ENCODE measurements at regions not wholly inside any gene's neighbourhood (a gene's known extent, or its start where the extent isn't known, plus 50 kb on each side); places are given as distances from the start of the nearest gene placed in this dataset.
A peak's percentile ranks its signal among the peaks of the same experiment; 100 is the strongest.
"Not testable (repeated sequence)": the region's sequence is repeated elsewhere in the genome, so short reads cannot be mapped to it uniquely, and the experiment has no call there.

DNA sequence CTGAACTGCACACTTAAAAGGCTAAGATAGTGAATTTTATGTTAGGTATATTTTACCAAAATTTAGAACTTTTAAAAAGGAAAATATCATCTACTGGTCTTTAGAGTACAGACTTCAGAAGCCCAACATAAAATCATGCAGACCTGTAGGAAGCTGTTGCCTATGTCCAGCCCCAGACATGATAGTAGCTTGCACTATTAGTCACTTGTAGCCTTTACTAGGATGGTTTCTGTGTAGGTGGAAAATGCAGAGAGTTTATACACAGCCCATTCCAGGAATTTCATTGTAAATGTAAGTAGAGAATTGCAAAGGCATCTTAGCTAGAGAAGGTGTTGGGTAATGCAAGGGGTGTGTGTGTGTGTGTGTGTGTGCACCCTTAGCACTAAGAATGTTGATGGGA lies 640.2 kb downstream of the RNF144A start:
- no peak for DNase-seq

DNA sequence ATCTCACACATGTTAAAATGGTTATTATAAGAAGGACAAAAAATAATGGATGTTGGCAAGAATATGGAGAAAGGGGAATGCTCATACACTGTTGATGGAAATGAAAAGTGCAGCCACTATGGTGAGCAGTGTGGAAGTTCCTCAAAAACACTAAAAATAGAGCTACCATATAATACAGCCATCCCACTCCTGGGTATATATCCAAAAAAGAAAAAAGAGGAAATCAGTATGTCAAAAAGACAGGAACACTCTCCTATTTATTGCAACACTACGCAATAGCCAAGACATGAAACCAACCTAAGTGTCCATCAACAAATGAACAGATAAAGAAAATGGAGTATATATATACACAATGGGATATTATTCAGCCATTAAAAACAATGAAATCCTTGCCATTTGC lies 642.6 kb downstream of the RNF144A start:
- DNase-seq: no peak

DNA sequence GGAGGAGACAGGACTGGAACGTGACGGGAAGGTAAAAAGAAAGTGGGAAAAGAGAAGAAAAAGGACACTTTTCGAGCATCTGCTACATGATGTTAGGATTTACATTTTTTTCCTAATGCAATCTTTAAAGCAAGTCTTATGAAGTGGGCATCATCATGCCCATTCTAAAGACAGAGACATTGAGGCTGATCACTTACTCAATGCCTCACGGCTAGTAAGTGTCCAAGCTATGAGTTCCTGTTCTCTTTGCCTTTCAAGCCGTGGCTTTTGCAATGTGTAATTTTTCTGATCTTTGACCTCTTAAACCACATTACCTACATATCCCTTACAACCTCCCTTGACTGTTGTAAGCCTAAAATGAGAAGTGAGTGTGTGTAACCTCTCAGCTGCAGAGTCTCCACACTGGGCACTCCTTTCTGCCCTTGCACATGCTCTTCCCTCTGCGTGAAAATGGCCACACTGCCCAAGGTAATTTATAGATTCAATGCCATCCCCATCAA lies 649.2 kb downstream of the RNF144A start:
- DNase-seq: no peak

DNA sequence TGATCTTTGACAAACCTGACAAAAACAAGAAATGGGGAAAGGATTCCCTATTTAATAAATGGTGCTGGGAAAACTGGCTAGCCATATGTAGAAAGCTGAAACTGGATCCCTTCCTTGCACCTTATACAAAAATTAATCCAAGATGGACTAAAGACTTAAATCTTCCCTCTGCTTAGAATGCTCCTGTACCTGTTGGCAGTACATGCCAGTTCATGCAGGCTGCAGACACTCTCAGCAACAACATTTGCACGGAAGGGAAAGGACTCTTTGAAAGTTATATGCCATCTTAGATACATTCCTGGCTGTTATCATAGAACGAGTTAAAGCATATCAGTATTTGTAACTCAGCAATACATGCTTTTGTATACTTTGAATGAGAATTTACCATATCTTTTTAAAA lies 649.9 kb downstream of the RNF144A start:
- DNase-seq: not testable (repeated sequence)

DNA sequence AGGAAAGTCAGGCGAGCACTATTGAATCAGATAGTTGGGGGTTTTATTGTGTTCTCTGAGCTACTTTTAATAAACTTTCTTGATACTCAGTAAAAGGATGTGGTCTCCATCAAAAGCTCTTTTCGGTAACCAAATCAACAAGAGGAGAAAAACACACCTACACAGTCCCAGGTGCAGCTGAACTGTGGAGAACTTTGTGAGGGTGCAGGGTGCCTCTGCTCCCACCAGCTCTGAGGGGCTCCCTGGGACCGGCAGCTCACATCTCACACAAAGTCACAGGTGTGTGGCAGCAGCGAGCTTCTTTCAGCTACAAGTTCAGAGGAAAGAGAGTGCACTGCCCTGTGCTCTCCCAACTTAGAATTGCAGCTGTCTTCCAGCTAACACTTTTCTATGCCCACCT lies 650.4 kb downstream of the RNF144A start:
- DNase-seq: no peak

DNA sequence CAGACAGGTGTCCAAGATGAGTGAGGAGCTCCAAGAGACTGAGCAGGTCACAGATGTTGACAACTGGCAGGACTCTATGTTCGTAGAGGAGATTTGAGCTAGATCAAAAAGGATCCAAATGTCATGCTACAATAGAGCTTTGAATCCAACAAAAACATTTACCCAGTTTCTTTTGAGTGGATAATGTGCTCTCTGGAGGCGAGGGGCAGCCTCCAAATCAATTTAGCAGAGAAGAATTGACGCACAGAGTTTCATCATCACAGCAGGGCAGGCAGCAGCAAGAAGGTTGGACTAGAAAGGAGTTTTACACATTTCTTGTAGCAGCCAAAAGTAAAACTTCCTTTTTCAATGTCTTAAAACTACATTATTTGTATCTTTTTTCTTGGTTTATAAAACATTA lies 653.0 kb downstream of the RNF144A start:
- DNase-seq: no peak

DNA sequence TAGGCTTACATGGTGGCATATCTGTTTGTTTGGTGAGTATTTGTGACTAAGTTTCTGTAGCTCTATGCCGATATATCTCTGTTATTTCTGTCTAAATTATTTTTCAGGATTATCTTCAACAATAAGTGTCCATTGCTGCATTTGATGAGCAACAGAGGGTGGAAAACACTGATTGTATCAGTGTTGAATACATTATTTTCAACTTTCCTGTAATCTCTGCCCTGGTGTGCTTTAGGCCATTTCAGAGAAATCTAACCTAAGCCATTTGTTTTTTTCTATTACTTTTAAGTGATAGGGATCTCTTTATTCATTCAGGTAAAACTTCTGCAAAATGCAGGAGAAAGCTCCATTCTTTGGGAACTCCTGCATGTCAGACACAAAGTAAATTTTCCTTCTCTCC lies 654.5 kb downstream of the RNF144A start:
- DNase-seq: no peak

DNA sequence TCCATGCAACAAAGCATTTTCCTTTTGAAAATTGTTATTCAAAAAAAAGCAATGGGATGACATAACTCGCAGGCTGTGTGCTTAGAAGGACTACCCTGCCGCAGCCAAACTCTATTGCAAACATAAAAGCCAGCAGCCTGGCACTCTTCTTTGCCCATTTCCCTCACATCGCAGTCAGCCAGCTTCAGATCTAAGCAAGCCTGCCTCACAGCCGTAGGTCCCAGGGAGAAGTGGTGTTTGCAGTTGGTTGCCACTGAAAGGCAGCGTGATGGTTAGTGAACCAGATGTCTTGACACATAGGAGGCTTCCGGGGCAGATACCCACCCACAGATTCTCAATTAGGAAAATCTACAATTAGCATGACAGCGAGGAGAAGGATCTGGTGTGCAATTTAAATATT lies 655.2 kb downstream of the RNF144A start:
- peak; percentile 68 for DNase-seq

DNA sequence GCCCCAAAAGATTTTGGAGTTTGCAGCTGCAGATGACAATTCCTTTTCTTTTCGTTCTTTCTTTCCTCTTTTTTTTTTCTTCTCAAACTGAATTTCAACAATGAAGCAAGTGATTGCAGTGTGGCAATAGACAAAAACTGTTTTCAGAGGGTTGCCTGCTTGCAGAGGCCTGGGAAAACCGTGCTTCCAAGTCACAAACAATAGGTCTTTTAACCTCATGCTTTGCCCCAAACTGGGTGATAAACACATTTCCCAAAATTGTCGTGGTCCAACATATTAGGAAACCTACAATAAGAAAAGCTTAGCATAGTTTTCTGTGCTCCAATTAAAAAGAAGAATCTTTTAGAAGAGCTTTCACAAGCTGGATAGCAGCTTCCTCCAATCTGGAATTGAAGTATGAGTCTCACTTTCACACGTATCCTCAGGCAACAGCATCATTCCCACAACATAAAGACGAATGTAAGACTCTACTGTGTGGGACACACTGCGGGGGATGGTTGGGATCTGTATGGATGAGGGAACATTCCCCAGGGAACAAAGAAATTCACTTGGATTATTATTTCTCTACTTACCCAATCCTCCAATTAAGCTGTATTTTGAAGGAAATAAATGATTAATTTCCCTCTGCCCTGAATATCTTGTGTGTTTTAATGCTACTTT lies 656.1 kb downstream of the RNF144A start:
- DNase-seq: no peak

DNA sequence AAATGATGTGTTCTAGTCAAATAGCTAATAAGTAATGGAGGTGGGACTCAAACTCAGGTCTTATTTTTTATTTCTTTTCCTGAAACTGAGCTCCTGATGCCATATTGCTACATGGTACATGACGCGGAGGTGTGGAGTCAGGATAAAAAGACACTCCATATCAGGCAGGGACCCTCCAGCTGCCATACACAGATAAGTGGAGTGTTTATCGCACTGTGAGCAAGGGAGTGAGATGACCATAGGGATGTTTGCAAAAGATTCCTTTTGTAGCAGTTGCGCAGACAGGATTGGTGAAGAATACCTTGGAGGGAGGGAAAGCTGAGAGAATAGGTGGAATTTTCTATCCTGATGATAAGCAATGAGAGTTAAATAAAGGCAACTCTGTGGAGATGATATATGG lies 657.2 kb downstream of the RNF144A start:
- DNase-seq: no peak

DNA sequence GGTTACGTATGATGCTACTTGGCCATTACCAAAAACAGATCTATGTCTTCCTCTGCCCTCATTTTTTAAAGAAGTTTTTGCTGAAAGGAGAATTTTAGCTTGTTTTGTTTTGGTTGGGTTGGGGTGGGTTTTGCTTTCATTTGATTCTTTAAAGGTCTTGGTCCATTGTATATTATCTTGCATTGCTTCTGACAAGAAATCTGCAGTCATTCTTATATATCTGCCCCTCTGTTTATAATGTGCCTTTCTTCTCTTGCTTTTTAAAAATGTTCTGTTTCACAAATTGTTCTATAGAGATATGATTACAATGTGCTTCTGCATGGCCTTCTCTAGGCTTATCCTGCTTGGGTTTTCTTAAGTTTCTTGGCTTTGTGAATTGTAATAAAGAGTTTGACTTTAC lies 660.6 kb downstream of the RNF144A start:
- no peak for DNase-seq

DNA sequence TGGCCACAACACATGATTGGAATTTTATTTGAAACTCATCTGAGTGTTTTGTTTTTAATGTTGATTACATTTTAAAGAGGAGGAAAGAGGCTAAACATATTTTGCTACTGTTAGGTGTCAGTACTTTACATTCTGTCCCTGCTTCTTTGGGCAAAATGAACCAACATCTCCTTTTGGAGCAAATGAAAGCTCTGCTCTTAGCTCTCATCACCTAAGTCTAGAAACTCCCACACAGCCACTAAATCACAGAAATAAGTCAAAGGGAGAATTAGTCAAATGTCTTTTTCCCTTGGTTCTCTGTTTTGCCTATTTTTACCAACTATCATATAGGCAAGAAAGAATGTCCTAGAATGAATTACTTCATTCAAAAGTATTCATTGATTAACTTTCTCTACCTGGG lies 666.8 kb downstream of the RNF144A start:
- DNase-seq: no peak

DNA sequence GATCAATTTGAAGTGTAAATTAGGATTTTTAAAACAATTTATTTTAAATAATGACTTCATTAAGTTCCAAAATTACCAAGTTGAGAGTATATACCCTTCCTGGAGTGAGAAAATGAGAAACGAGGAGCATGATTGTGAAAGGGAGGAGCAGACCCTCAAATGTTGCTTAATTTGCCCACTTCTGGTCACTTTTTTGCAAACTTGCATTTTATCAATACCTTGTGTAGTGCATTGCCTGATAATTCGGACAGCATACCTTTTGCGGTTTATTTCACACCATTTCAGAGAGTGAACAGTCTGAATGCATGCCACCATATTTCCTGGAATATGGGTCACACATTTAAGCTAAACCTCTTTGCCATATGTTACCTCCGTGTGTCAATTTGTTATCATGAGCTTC lies 669.7 kb downstream of the RNF144A start:
- no peak for DNase-seq

DNA sequence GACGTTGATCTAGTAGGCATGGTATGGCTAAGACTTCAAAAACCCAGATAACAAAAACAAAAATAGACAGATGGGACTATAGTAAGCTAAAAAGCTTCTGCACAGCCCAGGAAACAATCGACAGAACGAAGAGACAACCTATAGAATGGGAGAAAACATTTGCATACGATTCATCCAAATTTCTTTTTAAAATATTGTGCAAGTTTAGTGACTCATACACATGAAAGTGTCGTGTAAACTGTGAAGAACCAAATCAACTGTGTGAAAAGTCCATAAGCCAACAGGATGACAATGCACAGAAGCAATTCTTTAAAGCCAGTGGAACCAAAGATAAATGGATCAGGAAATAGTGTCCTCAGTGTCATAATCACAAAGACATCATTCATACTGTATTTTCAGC lies 671.1 kb downstream of the RNF144A start:
- no peak for DNase-seq

DNA sequence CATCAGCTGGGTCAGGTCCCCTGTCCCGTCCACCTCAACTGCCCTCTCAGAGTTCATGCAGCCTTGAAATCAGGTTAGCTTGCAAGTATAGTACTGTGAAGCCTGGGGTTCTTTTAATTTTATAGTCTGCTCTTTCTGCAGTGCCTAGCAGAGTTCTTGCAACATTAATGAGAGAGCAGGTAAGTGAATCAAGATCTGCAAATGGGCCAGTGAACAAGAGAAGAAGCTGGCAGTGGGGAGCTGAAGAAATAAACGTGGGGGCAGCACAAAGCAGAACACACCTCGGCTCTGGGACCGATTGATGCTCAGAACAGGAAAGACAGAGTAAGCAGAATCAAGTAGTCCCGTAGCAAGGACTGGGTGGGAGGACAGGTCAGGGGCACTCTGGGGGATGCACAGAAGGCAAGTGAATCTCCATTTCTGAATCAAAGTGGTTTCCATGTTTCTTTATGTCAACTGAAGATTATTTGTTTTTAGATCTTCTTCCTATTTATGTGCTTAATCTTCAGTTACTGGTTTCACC lies 675.5 kb downstream of the RNF144A start:
- no peak for DNase-seq

DNA sequence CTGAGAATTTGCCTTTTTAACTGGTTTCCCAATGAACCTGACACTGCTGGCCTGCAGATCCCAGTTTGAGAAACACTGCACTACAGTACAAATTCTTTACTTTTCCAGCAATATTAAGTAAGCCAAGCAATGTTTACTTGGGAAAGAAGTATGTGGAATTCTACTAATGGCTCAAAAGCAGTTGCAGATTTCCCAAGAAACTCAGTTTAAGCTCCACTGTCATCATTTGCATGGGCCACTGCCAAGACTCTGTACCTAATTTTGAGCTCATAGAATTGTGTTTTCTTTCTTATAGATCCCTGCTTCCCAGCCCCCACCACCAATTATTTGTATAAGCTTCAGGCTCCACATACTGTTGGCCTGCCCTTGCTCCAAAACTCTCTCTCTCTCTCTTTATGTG lies 676.1 kb downstream of the RNF144A start:
- DNase-seq: no peak

DNA sequence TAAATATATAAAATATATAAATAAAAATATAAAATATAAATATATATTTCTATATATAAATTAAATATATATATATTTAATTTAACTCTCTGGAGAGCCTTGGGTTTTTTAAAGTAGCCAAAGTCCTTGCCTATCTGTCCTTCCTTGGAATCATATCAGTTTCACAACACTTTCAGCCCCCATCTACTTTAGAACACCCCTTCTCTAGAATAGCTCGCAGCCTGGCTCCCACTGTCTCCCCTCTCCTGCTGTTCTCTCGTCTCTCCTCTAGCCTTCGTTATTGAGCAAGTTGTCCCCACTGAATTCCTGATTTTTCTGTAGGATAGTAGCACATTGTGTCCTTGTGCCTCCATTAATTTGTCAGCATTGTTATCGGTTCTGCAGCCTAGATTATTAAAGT lies 677.0 kb downstream of the RNF144A start:
- no peak for DNase-seq

DNA sequence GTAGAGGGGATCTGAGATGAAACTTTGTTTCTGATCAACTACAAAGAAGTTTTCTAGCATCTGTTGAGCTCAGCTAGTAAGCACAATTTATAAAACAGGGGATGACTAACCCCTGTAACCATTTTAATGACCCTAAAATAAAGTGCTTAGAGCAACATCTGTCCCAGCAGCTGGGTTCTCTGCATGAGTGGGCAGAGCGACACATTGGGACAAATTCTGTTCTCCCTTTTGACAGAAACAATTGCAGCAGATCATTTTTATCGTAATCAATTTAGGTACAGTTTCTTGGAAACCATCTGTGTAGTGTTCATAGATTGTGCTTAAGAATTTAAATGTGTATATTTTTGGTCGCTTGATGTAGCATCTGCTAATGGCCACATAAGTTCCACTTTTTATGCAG lies 678.0 kb downstream of the RNF144A start:
- no peak for DNase-seq

DNA sequence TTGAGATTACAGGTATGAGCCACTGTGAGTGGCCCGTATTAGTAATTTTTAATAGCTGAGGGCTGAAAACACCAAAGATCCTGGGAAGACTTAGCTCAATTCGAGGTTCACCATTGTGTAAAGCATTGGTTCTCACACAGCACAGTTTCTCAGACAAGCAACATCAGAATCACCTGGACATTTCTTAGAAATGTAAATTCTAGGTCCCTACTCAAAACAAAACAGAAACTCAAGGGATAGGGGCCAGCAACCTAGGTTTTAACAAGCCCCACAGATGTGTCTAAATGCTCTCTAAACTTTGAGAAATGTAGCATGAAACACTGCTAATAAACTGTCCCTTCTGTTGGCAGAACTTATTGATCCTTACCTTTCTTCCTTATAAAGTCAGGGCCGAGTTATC lies 681.2 kb downstream of the RNF144A start:
- no peak for DNase-seq

DNA sequence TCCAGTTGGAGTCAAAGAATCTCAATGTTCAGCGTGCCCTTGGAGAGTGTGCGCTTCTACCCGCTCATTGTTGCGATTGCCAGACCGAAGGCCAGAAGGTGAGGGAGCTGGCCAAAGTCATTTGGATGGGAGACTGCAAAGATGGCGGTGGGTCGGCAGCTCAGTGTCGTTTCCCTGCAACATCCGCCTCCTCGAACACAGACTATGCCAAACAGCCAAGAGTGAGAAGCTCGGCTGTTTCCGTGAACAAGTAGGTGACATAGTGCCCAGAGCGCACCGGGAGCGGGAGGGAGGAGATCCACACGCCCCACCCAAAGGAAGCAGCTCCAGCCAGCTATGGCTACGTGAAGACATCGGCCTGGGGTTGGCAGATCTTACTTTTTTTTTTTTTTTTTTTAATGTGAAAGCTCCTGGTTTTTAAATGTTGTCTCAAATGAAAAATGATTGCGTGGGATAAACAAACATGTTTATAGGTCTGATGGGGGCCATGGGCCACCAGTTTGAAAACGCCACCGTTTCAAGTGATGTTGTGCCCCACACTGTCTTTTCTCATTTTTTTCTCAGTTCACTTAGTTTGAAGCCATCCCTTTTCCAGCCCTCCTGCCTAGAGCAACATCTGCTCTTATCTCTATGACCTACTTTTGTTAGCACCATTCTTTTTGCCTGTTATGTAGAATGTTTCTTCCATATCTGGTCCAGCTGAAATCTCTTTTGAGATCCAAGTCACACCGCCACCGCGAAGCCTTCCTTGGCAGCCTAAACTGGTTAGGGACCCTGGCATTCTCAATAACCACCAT lies 682.4 kb downstream of the RNF144A start:
- DNase-seq: no peak

DNA sequence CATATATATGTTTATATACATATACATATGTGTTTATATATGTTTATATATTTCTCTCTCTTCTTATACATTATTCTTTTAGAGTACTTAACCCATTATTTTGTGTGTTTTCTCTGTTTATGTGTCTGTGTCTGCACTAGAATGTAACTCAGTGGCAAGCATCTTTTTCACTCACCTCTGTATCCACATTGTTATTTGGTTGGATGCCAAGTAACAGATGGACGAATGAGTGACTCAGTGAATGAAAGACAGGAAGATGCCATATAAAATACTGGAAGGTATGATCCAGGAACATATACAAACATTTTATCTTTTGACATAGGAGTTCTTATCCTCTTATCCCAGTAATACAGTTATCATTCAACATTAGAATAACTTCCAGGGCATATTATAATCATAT lies 684.8 kb downstream of the RNF144A start:
- DNase-seq: no peak

DNA sequence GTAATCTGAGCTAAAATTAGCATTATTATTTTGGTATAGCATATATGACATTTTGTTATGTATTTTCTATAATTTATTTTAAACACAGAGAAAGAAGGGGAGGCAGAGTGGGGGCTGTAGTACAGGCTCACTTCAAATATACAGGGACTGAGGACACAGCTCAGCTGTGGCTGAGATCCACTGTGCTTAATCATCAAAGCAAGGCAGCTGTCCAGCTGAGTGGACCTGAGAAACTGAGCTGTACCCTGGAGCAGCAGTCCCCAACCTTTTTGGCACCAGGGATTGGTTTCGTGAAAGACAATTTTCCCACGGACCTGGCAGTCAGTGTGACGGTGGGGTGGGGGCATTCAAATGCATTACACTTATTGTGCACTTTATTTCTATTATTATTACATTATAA lies 687.2 kb downstream of the RNF144A start:
- DNase-seq: no peak

DNA sequence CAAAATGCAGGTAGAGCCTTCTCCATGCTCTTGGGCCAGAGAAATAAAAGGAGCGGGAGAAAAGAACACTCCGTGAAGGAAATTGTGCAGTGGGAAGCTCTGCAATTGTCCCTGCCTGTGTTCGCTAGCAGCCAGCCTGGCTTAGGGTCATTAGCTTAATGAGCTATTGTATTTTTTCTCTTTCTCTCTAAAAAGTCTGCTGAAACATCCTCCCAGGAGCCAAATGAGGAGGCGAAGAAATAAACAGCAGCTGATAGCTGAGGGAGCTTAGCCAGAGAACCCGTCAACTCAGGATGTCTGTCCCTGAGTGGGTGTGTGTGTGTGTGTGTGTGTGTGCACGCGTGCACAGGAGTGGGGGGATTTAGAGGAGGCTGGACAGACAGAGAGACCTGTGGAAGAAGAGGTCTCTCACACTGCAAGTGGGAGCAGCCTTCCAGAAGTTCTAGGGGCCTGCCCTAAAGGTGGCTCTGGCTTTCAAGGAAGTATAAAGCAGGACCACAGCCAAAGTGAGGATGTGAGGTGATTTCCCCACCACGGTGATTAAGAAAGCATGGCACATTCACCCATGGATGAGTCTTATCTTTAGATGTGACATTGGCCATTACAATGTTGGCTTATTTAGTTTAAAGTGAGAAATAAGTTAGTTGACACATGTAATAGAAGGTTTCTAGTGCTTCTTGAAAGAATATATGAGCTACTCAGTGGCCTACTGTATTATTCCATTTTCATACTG lies 690.4 kb downstream of the RNF144A start:
- no peak for DNase-seq

DNA sequence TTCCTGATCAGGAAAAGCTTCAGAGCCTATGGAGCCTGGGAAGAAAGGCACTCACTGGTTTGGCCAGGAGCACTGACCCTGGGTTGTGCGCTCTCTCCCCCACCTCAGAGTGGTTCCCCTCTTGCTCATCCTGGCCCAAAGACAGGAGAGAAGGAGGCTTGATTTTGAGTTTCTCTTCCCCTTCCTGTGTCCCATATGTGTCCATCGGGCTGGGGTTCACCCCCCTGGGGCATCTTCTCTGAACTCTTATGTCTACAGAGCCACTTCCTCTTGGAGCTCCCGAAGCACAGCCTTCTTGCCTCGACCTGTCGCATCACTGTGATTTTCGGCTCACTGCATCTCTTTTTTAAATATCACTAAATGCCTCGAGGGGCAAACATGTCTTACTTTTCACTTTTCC lies 692.3 kb downstream of the RNF144A start:
- no peak for DNase-seq

Data from NCI-H345 (cell line).